ENCODE measurements at regions not wholly inside any gene's neighbourhood (a gene's known extent, or its start where the extent isn't known, plus 50 kb on each side); places are given as distances from the start of the nearest gene placed in this dataset.
"Not testable (repeated sequence)": the region's sequence is repeated elsewhere in the genome, so short reads cannot be mapped to it uniquely, and the experiment has no call there.

DNA sequence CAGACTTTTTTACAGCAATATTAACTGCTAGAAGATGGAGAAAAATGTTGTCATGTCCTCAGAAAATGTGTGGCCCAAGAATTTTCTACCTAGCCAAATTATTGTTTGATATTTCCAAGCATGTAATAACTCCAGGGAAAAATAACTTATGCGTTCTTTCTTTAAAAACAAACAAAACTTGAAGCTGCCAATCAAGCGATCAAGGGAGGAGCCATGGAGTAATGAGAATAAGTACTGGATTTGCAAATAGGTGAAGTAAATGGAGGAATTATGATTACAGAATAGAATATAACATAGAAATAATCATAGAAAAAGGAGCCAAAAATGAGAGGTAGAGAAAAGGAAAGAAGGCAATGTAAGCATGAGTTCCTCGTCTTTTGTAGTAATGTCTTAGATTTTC lies 225.3 kb downstream of the DLEU7 start:
- no peak for DNase-seq

DNA sequence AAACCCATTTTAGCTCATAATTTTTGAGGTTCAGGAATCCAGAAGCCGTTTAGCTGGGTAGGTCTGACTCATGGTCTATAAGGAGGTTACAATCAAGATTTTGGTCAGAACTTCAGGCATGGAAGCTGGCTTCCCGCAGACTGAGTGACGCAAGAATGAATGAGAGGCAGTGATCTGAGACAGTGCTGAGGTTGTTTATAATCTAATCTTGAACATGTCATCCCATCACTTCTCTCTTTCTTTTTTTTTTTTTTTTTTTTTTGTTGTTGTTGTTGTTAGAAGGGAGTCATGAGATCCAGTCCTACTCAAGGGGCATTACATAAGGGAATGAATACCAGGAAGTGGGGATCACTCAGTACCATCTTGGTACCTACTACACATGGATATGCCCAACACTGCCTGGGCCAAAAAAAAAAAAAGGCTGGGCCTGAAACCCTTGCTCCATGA lies 217.4 kb downstream of the DLEU7 start:
- DNase-seq = no peak

- DNase-seq = no peak
Measured at GRCh38 chr13:50627111-50627510, 216.4 kb downstream of the DLEU7 start.

DNA sequence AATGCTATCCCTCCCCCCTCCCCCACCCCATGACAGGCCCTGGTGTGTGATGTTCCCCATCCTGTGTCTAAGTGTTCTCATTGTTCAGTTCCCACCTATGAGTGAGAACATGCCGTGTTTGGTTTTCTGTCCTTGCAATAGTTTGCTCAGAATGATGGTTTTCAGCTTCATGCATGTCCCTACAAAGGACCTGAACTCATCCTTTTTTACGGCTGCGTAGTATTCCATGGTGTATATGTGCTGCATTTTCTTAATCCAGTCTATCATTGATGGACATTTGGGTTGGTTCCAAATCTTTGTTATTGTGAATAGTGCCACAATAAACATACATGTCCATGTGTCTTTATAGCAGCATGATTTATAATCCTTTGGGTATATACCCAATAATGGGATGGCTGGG lies 215.0 kb downstream of the DLEU7 start:
- not testable (repeated sequence) for DNase-seq

- DNase-seq = no peak
Measured at GRCh38 chr13:50629497-50629896, 214.0 kb downstream of the DLEU7 start.

DNA sequence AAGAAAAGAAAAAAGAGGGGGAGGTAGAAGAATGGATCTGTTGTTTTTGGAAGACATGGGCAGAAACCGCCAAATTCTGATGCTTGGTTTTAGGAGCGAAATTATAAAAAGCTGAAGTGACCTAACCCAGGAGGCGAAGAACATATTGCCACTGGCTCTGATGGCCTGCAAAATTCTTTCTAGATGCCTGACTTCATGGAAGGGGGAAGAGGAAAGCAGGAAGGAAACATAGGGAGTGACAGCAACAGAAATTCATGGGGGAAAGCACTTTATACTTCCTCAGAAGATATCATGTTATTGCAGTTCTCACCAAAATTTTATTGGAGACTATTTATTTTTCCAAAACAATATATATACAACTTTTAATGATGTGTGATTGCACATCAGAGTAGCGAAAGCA lies 213.5 kb downstream of the DLEU7 start:
- no peak for DNase-seq

- DNase-seq = no peak
Measured at GRCh38 chr13:50631041-50631440, 212.5 kb downstream of the DLEU7 start.

GRCh38 chr13:50634339-50634738 lies 209.2 kb downstream of the DLEU7 start:
- DNase-seq = no peak

DNA sequence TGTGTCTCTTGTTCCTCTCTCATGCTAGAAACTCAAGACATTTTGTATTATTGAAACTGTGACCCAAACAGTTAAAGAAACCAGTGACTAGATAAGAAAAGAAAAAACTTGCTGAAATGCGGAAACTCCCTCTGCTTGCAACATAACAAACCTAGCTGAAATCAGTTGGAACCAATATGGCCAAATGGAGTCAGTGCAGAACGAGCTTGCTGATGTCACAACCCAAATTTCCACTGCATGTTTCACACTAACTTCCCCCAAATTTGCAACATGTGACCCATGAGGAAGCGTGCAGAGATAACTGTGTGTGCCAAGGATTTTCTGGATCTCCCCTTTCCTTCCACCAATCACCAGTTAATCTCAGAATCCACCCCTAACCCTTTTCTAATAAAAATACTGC lies 208.0 kb downstream of the DLEU7 start:
- DNase-seq = peak; percentile 23

GRCh38 chr13:50636007-50636704 lies 207.3 kb downstream of the DLEU7 start:
- no peak for DNase-seq

GRCh38 chr13:50643060-50643459 lies 200.4 kb downstream of the DLEU7 start:
- no peak for DNase-seq

GRCh38 chr13:50644081-50644871 lies 199.2 kb downstream of the DLEU7 start:
- no peak for DNase-seq

DNA sequence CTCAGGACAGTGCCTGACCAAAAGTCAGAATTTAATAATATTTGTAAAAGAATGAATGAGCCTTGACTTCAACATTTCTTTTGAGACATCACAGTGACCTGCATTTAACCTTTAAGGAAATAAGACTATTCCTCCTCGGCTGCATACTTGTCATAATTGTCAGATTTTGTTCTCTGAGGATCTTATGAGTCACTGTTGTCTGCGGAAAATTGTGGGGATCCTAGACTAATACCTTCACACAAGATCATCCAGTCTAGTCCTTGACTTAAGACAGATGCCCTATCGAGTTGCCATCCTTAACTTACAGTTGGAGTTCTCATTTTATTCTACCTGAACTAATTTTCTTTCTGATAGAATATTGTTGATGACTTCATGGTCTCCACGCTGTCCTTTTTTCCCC lies 198.4 kb downstream of the DLEU7 start:
- DNase-seq = no peak

GRCh38 chr13:50646070-50646469 lies 197.4 kb downstream of the DLEU7 start:
- no peak for DNase-seq

GRCh38 chr13:50649211-50649610 lies 194.3 kb downstream of the DLEU7 start:
- DNase-seq = no peak

- DNase-seq = no peak
Measured at GRCh38 chr13:50650592-50651504, 192.6 kb downstream of the DLEU7 start.

DNA sequence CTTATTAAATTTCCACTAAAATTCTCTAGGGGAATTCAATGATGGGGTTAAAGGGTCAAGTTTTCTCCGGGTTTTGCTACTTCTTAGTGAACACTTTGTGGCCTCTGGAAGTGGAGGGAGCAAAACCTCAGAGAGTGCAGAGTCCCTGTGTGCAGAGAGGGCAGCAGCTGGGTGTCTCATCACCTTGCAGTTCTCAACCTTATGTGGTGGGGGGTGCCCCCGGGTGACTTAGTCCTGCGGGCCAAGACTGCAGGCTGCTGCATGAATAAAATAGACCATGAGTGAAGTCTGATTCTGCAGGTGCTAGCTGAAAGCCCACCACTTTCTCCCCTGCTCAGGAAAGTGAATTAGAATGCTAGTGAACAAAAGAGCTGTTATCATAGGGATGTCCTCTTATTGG lies 191.6 kb downstream of the DLEU7 start:
- DNase-seq = no peak

DNA sequence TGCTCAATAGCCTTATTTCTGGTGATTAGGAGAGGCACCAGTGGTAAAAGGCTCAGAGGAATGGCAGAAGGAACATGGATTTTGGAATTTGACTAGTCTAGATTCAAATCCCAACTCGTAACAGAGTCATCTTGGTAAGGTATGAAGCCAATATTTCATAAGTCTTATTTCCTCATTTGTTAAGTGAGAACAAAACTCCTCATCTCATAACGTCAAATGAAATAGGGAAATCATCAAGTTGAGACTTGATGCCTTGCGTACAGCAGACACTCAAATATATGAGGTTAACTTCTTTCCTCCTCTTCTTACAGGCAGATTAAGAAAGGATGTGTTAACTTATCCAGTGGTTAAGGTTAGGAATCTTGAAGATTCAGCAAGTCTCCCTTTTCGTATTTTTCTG lies 189.2 kb downstream of the DLEU7 start:
- no peak for DNase-seq

DNA sequence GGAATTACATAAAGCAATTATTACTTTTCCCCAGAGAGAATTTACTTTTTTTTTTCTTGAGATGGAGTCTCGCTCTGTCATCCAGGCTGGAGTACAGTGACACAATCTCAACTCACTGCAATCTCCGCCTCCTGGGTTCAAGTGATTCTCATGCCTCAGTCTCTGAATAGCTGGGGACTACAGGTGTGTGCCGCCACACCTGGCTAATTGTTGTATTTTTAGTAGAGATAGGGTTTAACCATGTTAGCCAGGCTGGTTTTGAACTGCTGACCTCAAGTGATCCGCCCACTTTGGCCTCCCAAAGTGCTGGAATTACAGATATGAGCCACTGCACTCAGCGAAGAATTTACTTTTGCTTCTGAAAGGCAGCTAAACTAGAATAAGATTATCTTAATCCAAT lies 181.6 kb downstream of the DLEU7 start:
- DNase-seq = not testable (repeated sequence)

GRCh38 chr13:50664951-50665350 lies 178.5 kb downstream of the DLEU7 start:
- no peak for DNase-seq

GRCh38 chr13:50668049-50668448 lies 175.4 kb downstream of the DLEU7 start:
- DNase-seq = no peak

- DNase-seq = no peak
Measured at GRCh38 chr13:50668691-50669271, 174.7 kb downstream of the DLEU7 start.

GRCh38 chr13:50670272-50670671 lies 173.2 kb downstream of the DLEU7 start:
- DNase-seq = no peak
